Astrocyte of the spinal cord (primary cell): ENCODE measurements at regions not wholly inside any gene's neighbourhood (a gene's known extent, or its start where the extent isn't known, plus 50 kb on each side); places are given as distances from the start of the nearest gene placed in this dataset.

Source experiments
- DNase-seq: peaks from one replicate; pipeline ENCODE4 v3.0.0; 2011; ENCODE audit warnings: low read depth, low spot score
- H3K4me3 ChIP-seq: 2 replicates; pipeline ENCODE4 v1.5.1; 2011; ENCODE audit warnings: low read depth, mild to moderate bottlenecking, low read length, moderate library complexity
- CTCF ChIP-seq: IDR thresholded peaks from 2 replicates; pipeline ENCODE4 v1.5.1; 2012; ENCODE audit warnings: low read depth, mild to moderate bottlenecking, low read length, inconsistent platforms
- in situ Hi-C: cut with HindIII; loops from 2 replicates; pipeline ENCODE4 v1.10.0; 2017; ENCODE audit warnings: low sequenced_read_pairs

GRCh38 chr6:140366991-140367390 lies 992.5 kb upstream of the CITED2 start:
- peak; percentile 84 for DNase-seq
- in situ Hi-C loops: no loop called here
- no peak for TF ChIP-seq CTCF
- no peak overlapping the region for H3K4me3 ChIP-seq

- in situ Hi-C loops: no loop called here
- no peak for TF ChIP-seq CTCF
- H3K4me3 ChIP-seq: no peak overlapping the region
- DNase-seq: no peak
These were observed 990.5 kb upstream of the CITED2 start for GRCh38 chr6:140364916-140365315.

DNA sequence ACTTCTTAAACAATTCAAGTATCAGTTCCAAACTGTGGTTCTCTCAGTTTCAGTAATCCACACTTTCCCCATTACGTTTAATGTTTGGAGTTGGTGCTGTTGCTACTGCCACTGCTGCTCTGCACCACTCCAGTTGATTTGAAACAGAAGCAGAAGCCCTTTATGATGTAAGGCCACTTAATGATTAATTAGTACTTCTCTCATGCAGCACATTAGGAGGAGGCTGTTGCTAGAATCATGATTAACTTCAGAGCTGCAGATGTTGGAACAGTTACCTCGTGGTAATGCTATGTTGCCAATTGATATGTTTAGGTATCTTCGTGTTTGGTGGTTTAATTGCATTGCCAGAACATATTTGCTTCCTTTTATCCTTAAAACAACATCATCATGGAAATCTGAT lies 986.2 kb upstream of the CITED2 start:
- in situ Hi-C loops: no loop called here
- no peak for DNase-seq
- no peak for TF ChIP-seq CTCF
- H3K4me3 ChIP-seq: no peak overlapping the region

- no peak for DNase-seq
- H3K4me3 ChIP-seq: no peak overlapping the region
- in situ Hi-C loops: no loop called here
- no peak for TF ChIP-seq CTCF
These were observed 981.0 kb upstream of the CITED2 start for GRCh38 chr6:140355476-140355875.

DNA sequence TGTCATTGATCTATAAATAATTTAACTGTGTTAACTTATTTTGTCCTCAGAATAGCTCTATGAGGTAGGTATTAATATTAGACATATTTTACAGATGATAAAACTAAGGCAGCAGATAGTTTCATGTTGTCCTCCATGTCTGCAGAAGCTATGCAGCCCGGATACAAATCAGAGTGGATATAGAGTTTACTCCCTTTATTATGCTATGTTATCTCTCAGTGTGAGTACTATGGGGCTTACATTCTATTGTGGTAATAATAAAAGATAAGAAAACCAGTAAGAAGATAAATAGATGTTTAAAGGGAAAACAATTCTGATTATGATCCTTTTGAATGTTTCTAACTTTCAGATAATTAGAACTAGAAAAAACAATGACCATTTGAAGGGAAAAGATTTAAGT lies 979.8 kb upstream of the CITED2 start:
- H3K4me3 ChIP-seq: no peak overlapping the region
- in situ Hi-C loops: no loop called here
- TF ChIP-seq CTCF: no peak
- no peak for DNase-seq

- DNase-seq: no peak
- TF ChIP-seq CTCF: no peak
- in situ Hi-C loops: no loop called here
- no peak overlapping the region for H3K4me3 ChIP-seq
These were observed 979.1 kb upstream of the CITED2 start for GRCh38 chr6:140353536-140353935.

GRCh38 chr6:140346428-140346827 lies 972.0 kb upstream of the CITED2 start:
- H3K4me3 ChIP-seq: no peak overlapping the region
- in situ Hi-C loops: no loop called here
- TF ChIP-seq CTCF: no peak
- peak; percentile 47 for DNase-seq
